K562 (cell line): ENCODE measurements at regions not wholly inside any gene's neighbourhood (a gene's known extent, or its start where the extent isn't known, plus 50 kb on each side); places are given as distances from the start of the nearest gene placed in this dataset.

Experiments
- ATAC-seq: fragments of 200-7000 bp; cut with Tn5 transposase; 3 replicates; pipeline ENCODE4 v1.9.1; 2020; ENCODE audit warnings: moderate library complexity
- BruUV-seq: library from RNA; stranded (reverse); fragments of 400-500 nt; replicated peaks from 2 replicates; lab custom pipeline; 2021; lab: Mats Ljungman, UMichigan
- CTCF ChIA-PET: fragments of 300-600 bp; formaldehyde crosslinking; extraction: SDS; loops from one replicate; lab custom pipeline; 2021; ENCODE audit warnings: low intra/inter-chr PET ratio; lab: Yijun Ruan, JAX
- POLR2A ChIA-PET: fragments of 300-600, 350-650 bp; sonication (Branson Sonifier 250); formaldehyde crosslinking; extraction: SDS; loops from one replicate; lab custom pipeline; 2021; ENCODE audit warnings: antibody characterized with exemption, inconsistent platforms; lab: Yijun Ruan, JAX
- DNase-seq, 4 experiments: peaks; one replicate each; pipeline versions ENCODE4 v3.0.0 to v3.0.0-alpha.2; 2011 to 2018; ENCODE audit warnings: low spot score in 3 of 4, mixed read lengths in 3 of 4; ENCODE audit errors: extremely low read depth in 1 of 4
- FAIRE-seq: peaks from 2 replicates; lab custom pipeline; 2011; peaks lifted over from hg19 to GRCh38; lab: Jason Lieb, UNC
- H2AFZ ChIP-seq: 2 replicates; pipeline ENCODE4 v1.6.0; 2011; ENCODE audit warnings: low read depth, low read length, control low read depth, inconsistent platforms
- H3K27ac ChIP-seq: fragments of 200-600 bp; 3 replicates; pipeline ENCODE4 v1.8.0; 2011; ENCODE audit warnings: low read depth, mild to moderate bottlenecking, control low read depth, inconsistent platforms, low read length, moderate library complexity, mixed read lengths; ENCODE audit errors: extremely low read depth
- H3K27me3 ChIP-seq, 2 experiments: fragments of 300-600 bp in 1 of 2; 2 replicates in 1 of 2; 3 replicates in 1 of 2; pipeline versions ENCODE4 v1.6.0 to v1.8.0; 2011; ENCODE audit warnings: inconsistent platforms in 2 of 2, low read length in 2 of 2, mild to moderate bottlenecking in 1 of 2, mixed read lengths in 1 of 2, moderate library complexity in 1 of 2; ENCODE audit not compliant: control insufficient read depth in 2 of 2, insufficient read depth in 2 of 2
- H3K36me3 ChIP-seq: fragments of 300-600 bp; 3 replicates; pipeline ENCODE4 v1.8.0; 2011; ENCODE audit warnings: mild to moderate bottlenecking, low read length, inconsistent platforms; ENCODE audit not compliant: control insufficient read depth, insufficient read depth
- H3K4me1 ChIP-seq, 2 experiments: fragments of 200-600 bp in 1 of 2; replicated peaks in 1 of 2; 2 replicates in 1 of 2; 3 replicates in 1 of 2; pipeline versions ENCODE4 v1.5.1 to v1.8.0; 2011; ENCODE audit warnings: inconsistent platforms in 2 of 2, low read length in 2 of 2, mild to moderate bottlenecking in 1 of 2, mixed read lengths in 1 of 2, moderate library complexity in 1 of 2; ENCODE audit not compliant: control insufficient read depth in 2 of 2, insufficient read depth in 2 of 2
- H3K4me2 ChIP-seq: 2 replicates; pipeline ENCODE4 v1.6.1; 2011; ENCODE audit warnings: low read length, control low read depth, inconsistent platforms, mixed read lengths; ENCODE audit not compliant: insufficient read depth
- H3K4me3 ChIP-seq: fragments of 200-600 bp; sonication (generic), shearing (Covaris generic); 2 replicates; pipeline ENCODE4 v1.5.1; 2016; ENCODE audit warnings: control low read depth, inconsistent platforms
- H3K79me2 ChIP-seq: fragments of 200-600 bp; 3 replicates; pipeline ENCODE4 v1.8.0; 2011; ENCODE audit warnings: low read length, inconsistent platforms; ENCODE audit not compliant: control insufficient read depth, insufficient read depth
- H3K9ac ChIP-seq, 2 experiments: 2 replicates each; pipeline versions ENCODE4 v1.6.0 to v1.6.1; 2011; ENCODE audit warnings: low read depth in 2 of 2, low read length in 2 of 2, control low read depth in 1 of 2, inconsistent platforms in 1 of 2, mild to moderate bottlenecking in 1 of 2, mixed read lengths in 1 of 2; ENCODE audit not compliant: insufficient read depth in 1 of 2
- H3K9me1 ChIP-seq: one replicate; pipeline ENCODE4 v1.6.0; 2011; ENCODE audit warnings: inconsistent platforms, mild to moderate bottlenecking, low read length, moderate library complexity; ENCODE audit not compliant: control insufficient read depth, insufficient read depth
- H3K9me3 ChIP-seq: replicated peaks from 2 replicates; pipeline ENCODE4 v1.5.1; 2011; ENCODE audit warnings: low read depth, low read length, inconsistent platforms; ENCODE audit not compliant: control insufficient read depth, insufficient read depth
- H4K20me1 ChIP-seq: replicated peaks from 2 replicates; pipeline ENCODE4 v1.6.1; 2011; ENCODE audit warnings: low read length, inconsistent platforms, mixed read lengths; ENCODE audit not compliant: control insufficient read depth, insufficient read depth
- FOS ChIP-seq: IDR thresholded peaks from 3 replicates; pipeline ENCODE4 v1.6.1; 2011; ENCODE audit not compliant: insufficient read length; ENCODE audit errors: extremely low read depth
- FOXP4 ChIP-seq: sonication (generic); formaldehyde crosslinking; IDR thresholded peaks from 2 replicates; pipeline ENCODE4 v1.8.0; 2022; ENCODE audit warnings: mild to moderate bottlenecking, missing genetic modification reagents, borderline replicate concordance
- HEY1 ChIP-seq: fragments of 250-450 bp; sonication (Bioruptor Pico); IDR thresholded peaks from 2 replicates; pipeline ENCODE4 v1.5.0; 2020; ENCODE audit warnings: mild to moderate bottlenecking, moderate library complexity, borderline replicate concordance
- HNRNPH1 ChIP-seq: fragments of 200-400 bp; formaldehyde crosslinking; optimal IDR thresholded peaks from 2 replicates; pipeline ENCODE3; 2017; ENCODE audit warnings: low read depth, mild to moderate bottlenecking, low read length, moderate library complexity
- POLR2AphosphoS5 ChIP-seq: IDR thresholded peaks from 2 replicates; pipeline ENCODE4 v1.6.1; 2011; ENCODE audit warnings: mild to moderate bottlenecking, low read depth, low read length, moderate library complexity; ENCODE audit not compliant: control insufficient read depth, insufficient read depth
- RFX7 ChIP-seq: fragments of 250-450 bp; sonication (Bioruptor Pico); IDR thresholded peaks from 2 replicates; pipeline ENCODE4 v1.5.1; 2021; ENCODE audit warnings: mild to moderate bottlenecking
- ZNF133 ChIP-seq: fragments of 250-450 bp; sonication (Bioruptor Pico); IDR thresholded peaks from 2 replicates; pipeline ENCODE4 v1.4.0; 2020; ENCODE audit warnings: mild to moderate bottlenecking
- ZNF785 ChIP-seq: fragments of 250-450 bp; sonication (Bioruptor Pico); IDR thresholded peaks from 2 replicates; pipeline ENCODE4 v1.4.0; 2020; ENCODE audit warnings: mild to moderate bottlenecking
- WGBS: fragments of 100-300 bp; shearing (Covaris generic); methylation state at CpG from one replicate; pipeline ENCODE4 v1.1.6; 2016; ENCODE audit warnings: low coverage, mixed read lengths; ENCODE audit not compliant: insufficient coverage; ENCODE audit errors: missing lambda C conversion rate; 5-methylcytosine and 5-hydroxymethylcytosine counted together
- in situ Hi-C: fragments of 300-500 bp; cut with MboI; formaldehyde crosslinking; loops from 4 replicates; pipeline ENCODE4 v1.15.0; 2018; ENCODE audit warnings: inconsistent platforms, mixed read lengths
- intact Hi-C: fragments of 100-400 bp; cut with micrococcal nuclease; formaldehyde crosslinking; loops from 2 replicates; pipeline ENCODE4 v1.14.2; 2022
- TF ChIP-seq, protein P1 (sequence below): sonication (generic); formaldehyde crosslinking; IDR thresholded peaks from 2 replicates; pipeline ENCODE4 v1.8.0; 2023; ENCODE audit warnings: mild to moderate bottlenecking, missing genetic modification reagents
- TF ChIP-seq, protein P2 (sequence below): fragments of 250-450 bp; sonication (Bioruptor Pico); IDR thresholded peaks from 2 replicates; pipeline ENCODE4 v1.5.0; 2021; ENCODE audit warnings: mild to moderate bottlenecking, borderline replicate concordance

GRCh38 chrX:93985344-93986307 is 311.6 kb downstream of the FAM133A start:
- Histone ChIP-seq H3K4me2 (no peak overlapping the region), H3K9me3 (no peaks in the 10 kb centered on the region; the same call in 1 of the 2 replicates), H3K27ac (no peak overlapping the region), H3K36me3 (no peaks in the 10 kb centered on the region), H3K27me3 (no peaks in the 10 kb centered on the region), H3K4me3 (no peak overlapping the region), H2AFZ (no peak overlapping the region), H4K20me1 (no peaks in the 10 kb centered on the region), H3K9ac (no peak overlapping the region), H3K4me1 (no peaks in the 10 kb centered on the region), H3K79me2 (no peaks in the 10 kb centered on the region), H3K9me1 (no peaks in the 10 kb centered on the region)
- intact Hi-C loops (no loop called here), in situ Hi-C loops (no loop called here)
- ATAC-seq (no peak), FAIRE-seq (no peak), DNase-seq (no peak)
- BruUV-seq, result no TSS peak
- 0% methylated on average over 2 of the region's 2 CpGs for WGBS
- POLR2A ChIA-PET, result no interaction called here
- CTCF ChIA-PET, result no interaction called here
- TF ChIP-seq POLR2AphosphoS5 (no peak), HNRNPH1 (no peak), ZNF785 (CRISPR knock-in tag) (no peak), HEY1 (no peak), FOXP4 (CRISPR knock-in tag) (no peak), RFX7 (CRISPR knock-in tag) (no peak), FOS (no peak), ZNF133 (CRISPR knock-in tag) (no peak)
- TF ChIP-seq, protein P1, sequence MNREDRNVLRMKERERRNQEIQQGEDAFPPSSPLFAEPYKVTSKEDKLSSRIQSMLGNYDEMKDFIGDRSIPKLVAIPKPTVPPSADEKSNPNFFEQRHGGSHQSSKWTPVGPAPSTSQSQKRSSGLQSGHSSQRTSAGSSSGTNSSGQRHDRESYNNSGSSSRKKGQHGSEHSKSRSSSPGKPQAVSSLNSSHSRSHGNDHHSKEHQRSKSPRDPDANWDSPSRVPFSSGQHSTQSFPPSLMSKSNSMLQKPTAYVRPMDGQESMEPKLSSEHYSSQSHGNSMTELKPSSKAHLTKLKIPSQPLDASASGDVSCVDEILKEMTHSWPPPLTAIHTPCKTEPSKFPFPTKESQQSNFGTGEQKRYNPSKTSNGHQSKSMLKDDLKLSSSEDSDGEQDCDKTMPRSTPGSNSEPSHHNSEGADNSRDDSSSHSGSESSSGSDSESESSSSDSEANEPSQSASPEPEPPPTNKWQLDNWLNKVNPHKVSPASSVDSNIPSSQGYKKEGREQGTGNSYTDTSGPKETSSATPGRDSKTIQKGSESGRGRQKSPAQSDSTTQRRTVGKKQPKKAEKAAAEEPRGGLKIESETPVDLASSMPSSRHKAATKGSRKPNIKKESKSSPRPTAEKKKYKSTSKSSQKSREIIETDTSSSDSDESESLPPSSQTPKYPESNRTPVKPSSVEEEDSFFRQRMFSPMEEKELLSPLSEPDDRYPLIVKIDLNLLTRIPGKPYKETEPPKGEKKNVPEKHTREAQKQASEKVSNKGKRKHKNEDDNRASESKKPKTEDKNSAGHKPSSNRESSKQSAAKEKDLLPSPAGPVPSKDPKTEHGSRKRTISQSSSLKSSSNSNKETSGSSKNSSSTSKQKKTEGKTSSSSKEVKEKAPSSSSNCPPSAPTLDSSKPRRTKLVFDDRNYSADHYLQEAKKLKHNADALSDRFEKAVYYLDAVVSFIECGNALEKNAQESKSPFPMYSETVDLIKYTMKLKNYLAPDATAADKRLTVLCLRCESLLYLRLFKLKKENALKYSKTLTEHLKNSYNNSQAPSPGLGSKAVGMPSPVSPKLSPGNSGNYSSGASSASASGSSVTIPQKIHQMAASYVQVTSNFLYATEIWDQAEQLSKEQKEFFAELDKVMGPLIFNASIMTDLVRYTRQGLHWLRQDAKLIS, result no peak
- TF ChIP-seq, protein P2, sequence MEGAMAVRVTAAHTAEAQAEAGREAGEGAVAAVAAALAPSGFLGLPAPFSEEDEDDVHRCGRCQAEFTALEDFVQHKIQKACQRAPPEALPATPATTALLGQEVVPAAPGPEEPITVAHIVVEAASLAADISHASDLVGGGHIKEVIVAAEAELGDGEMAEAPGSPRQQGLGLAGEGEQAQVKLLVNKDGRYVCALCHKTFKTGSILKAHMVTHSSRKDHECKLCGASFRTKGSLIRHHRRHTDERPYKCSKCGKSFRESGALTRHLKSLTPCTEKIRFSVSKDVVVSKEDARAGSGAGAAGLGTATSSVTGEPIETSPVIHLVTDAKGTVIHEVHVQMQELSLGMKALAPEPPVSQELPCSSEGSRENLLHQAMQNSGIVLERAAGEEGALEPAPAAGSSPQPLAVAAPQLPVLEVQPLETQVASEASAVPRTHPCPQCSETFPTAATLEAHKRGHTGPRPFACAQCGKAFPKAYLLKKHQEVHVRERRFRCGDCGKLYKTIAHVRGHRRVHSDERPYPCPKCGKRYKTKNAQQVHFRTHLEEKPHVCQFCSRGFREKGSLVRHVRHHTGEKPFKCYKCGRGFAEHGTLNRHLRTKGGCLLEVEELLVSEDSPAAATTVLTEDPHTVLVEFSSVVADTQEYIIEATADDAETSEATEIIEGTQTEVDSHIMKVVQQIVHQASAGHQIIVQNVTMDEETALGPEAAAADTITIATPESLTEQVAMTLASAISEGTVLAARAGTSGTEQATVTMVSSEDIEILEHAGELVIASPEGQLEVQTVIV (CRISPR knock-in tag), result no peak
